ENCODE measurements at regions not wholly inside any gene's neighbourhood (a gene's known extent, or its start where the extent isn't known, plus 50 kb on each side); places are given as distances from the start of the nearest gene placed in this dataset.

GRCh38 chr4:36687681-36688080, 406.3 kb downstream of the DTHD1 start:
- Histone ChIP-seq H3K27ac (ENCODE audit: low read length) (no peak overlapping the region), H3K79me2 (replicated peaks; ENCODE audit: insufficient read depth, low read length) (no peaks in the 10 kb centered on the region), H3K27me3 (ENCODE audit: insufficient read depth, low read depth, low read length) (no peaks in the 10 kb centered on the region), H3K4me3 (ENCODE audit: low read length) (no peak overlapping the region), H3K9me2 (ENCODE audit: insufficient read depth, low read length) (no peaks in the 10 kb centered on the region), H3K4me2 (ENCODE audit: low read length) (no peak overlapping the region), H2AFZ (ENCODE audit: low read depth, low read length) (no peak overlapping the region), H3K36me3 (ENCODE audit: insufficient read depth, low read length) (no peaks in the 10 kb centered on the region), H3K9ac (ENCODE audit: low read length) (no peak overlapping the region), H3F3A (ENCODE audit: insufficient read depth, low read length, poor library complexity, severe bottlenecking) (no peaks in the 10 kb centered on the region), H3K9me3 (ENCODE audit: low read length) (no peaks in the 10 kb centered on the region), H4K20me1 (ENCODE audit: insufficient read depth) (no peaks in the 10 kb centered on the region)
- no peak for TF ChIP-seq SMC3 (conservative IDR thresholded peaks at IDR 0.05; ENCODE audit: poor library complexity)
- no peak for TF ChIP-seq RAD21 (conservative IDR thresholded peaks at IDR 0.05)
- TF ChIP-seq REST (IDR thresholded peaks at IDR 0.05; ENCODE audit: borderline replicate concordance): no peak
- TF ChIP-seq EP300 (conservative IDR thresholded peaks at IDR 0.05; ENCODE audit: poor library complexity, severe bottlenecking): no peak
- TF ChIP-seq EZH2 (IDR thresholded peaks at IDR 0.05; ENCODE audit: borderline replicate concordance, insufficient read depth, low read length, poor library complexity, severe bottlenecking): no peak
- TF ChIP-seq MXI1 (conservative IDR thresholded peaks at IDR 0.05; ENCODE audit: poor library complexity, severe bottlenecking): no peak

- TF ChIP-seq MXI1 (conservative IDR thresholded peaks at IDR 0.05; ENCODE audit: poor library complexity, severe bottlenecking) (no peak), RAD21 (conservative IDR thresholded peaks at IDR 0.05) (no peak), EZH2 (IDR thresholded peaks at IDR 0.05; ENCODE audit: borderline replicate concordance, insufficient read depth, low read length, poor library complexity, severe bottlenecking) (no peak), SMC3 (conservative IDR thresholded peaks at IDR 0.05; ENCODE audit: poor library complexity) (no peak), EP300 (conservative IDR thresholded peaks at IDR 0.05; ENCODE audit: poor library complexity, severe bottlenecking) (no peak), POLR2AphosphoS5 (IDR thresholded peaks at IDR 0.05) (no peak), REST (IDR thresholded peaks at IDR 0.05; ENCODE audit: borderline replicate concordance) (no peak), TAF1 (IDR thresholded peaks at IDR 0.05; ENCODE audit: low read depth) (no peak), CTCF (IDR thresholded peaks at IDR 0.05; ENCODE audit: poor library complexity, severe bottlenecking) (no peak)
- no peaks in the 10 kb centered on the region for H3K9me2 ChIP-seq (ENCODE audit: insufficient read depth, low read length)
- no peaks in the 10 kb centered on the region for H3K27me3 ChIP-seq (ENCODE audit: insufficient read depth, low read depth, low read length)
Observed at GRCh38 chr4:36692586-36692985, 411.2 kb downstream of the DTHD1 start.

More at GRCh38 chr4:36692586-36692985, 411.2 kb downstream of the DTHD1 start:
- Histone ChIP-seq H3K27ac (ENCODE audit: low read length) (no peak overlapping the region), H3K79me2 (replicated peaks; ENCODE audit: insufficient read depth, low read length) (no peaks in the 10 kb centered on the region), H3K4me3 (ENCODE audit: low read length) (no peak overlapping the region), H2AFZ (ENCODE audit: low read depth, low read length) (no peak overlapping the region), H3K4me2 (ENCODE audit: low read length) (no peak overlapping the region), H3K36me3 (ENCODE audit: insufficient read depth, low read length) (no peaks in the 10 kb centered on the region), H3K9me3 (ENCODE audit: low read length) (no peaks in the 10 kb centered on the region), H3F3A (ENCODE audit: insufficient read depth, low read length, poor library complexity, severe bottlenecking) (no peaks in the 10 kb centered on the region), H3K9ac (ENCODE audit: low read length) (no peak overlapping the region), H4K20me1 (ENCODE audit: insufficient read depth) (no peaks in the 10 kb centered on the region)

All from neural cell (in vitro differentiated cells).